ENCODE measurements at regions not wholly inside any gene's neighbourhood (a gene's known extent, or its start where the extent isn't known, plus 50 kb on each side); places are given as distances from the start of the nearest gene placed in this dataset.

DNA sequence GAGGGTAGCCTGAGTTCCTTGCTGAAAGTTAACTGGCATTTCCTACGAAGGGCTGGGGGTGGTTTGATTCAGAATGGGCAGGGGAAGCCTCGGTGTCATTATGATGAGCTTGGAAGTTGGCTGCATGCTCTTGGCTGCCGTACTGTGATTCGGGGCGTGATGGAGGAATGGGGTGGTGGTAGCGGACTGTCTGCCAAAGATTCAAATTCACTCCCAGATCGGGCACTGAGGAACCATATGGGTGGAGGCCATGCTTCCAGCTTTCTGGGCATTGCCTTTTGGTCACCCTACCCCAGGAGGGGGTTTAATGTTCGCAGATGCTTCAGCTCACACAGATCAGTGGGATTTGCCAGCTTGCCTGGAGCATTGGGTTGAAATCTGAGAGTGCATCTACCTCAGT is 492.8 kb upstream of the EEF2KMT start:
- ChIA-PET POLR2A (interaction anchor here (0.7 kb wide), 1 partner anchor 367 kb away, joined by 6 read pairs; no protein-coding TSS in a partner anchor), CTCF (no interaction called here)
- no peak overlapping the region for H3K4me3 ChIP-seq (ENCODE audit: low read depth, low read length)
- no peaks in the 10 kb centered on the region for H3K27me3 ChIP-seq (ENCODE audit: control insufficient read depth, insufficient read depth, low read length)
- no peak overlapping the region for H3K27ac ChIP-seq (ENCODE audit: low read depth, low read length)
- DNase-seq (ENCODE audit: low read depth, low spot score) = no peak
- TF ChIP-seq, protein P1, sequence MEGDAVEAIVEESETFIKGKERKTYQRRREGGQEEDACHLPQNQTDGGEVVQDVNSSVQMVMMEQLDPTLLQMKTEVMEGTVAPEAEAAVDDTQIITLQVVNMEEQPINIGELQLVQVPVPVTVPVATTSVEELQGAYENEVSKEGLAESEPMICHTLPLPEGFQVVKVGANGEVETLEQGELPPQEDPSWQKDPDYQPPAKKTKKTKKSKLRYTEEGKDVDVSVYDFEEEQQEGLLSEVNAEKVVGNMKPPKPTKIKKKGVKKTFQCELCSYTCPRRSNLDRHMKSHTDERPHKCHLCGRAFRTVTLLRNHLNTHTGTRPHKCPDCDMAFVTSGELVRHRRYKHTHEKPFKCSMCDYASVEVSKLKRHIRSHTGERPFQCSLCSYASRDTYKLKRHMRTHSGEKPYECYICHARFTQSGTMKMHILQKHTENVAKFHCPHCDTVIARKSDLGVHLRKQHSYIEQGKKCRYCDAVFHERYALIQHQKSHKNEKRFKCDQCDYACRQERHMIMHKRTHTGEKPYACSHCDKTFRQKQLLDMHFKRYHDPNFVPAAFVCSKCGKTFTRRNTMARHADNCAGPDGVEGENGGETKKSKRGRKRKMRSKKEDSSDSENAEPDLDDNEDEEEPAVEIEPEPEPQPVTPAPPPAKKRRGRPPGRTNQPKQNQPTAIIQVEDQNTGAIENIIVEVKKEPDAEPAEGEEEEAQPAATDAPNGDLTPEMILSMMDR (IDR thresholded peaks at IDR 0.05; ENCODE audit: low read depth, low read length) = no peak
- peaks cover 49% of the 10 kb centered on the region for H3K9me3 ChIP-seq (ENCODE audit: control insufficient read depth, insufficient read depth, low read length)

DNA sequence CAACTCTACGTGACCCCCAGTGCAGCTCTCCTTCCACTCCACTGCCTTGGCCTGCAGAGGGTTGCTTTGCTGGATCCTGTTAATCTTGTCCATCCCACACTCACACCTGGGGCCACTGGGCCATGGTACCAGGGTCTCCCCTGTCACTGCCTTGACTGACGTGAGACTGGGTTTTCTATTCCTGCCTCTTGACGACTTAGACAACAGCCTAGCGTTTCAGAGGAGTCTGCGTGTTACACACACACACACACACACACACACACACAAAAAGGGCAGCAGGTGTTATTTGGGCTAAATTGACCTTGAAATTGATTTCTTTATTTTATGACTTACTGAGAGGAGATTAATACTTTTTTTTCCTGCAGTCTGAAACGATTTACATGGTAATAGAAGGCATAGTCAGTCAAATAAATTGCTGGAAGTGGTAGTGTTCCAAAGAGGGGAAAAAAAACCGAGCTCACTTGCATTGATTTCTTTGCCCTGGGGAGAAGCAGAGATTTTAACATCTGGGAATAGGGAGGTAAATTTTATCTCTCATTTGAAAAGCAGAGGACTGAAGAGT is 492.3 kb upstream of the EEF2KMT start:
- Histone ChIP-seq H3K27ac (ENCODE audit: low read depth, low read length) (no peak overlapping the region), H3K9me3 (ENCODE audit: control insufficient read depth, insufficient read depth, low read length) (peaks cover 47% of the 10 kb centered on the region), H3K4me3 (ENCODE audit: low read depth, low read length) (no peak overlapping the region), H3K27me3 (ENCODE audit: control insufficient read depth, insufficient read depth, low read length) (no peaks in the 10 kb centered on the region)
- TF ChIP-seq, protein P1 (IDR thresholded peaks at IDR 0.05; ENCODE audit: low read depth, low read length) = no peak
- DNase-seq (ENCODE audit: low read depth, low spot score) = no peak
- CTCF ChIA-PET = no interaction called here
- POLR2A ChIA-PET = interaction anchor here (0.7 kb wide), 1 partner anchor 366 kb away, joined by 6 read pairs; no protein-coding TSS in a partner anchor

DNA sequence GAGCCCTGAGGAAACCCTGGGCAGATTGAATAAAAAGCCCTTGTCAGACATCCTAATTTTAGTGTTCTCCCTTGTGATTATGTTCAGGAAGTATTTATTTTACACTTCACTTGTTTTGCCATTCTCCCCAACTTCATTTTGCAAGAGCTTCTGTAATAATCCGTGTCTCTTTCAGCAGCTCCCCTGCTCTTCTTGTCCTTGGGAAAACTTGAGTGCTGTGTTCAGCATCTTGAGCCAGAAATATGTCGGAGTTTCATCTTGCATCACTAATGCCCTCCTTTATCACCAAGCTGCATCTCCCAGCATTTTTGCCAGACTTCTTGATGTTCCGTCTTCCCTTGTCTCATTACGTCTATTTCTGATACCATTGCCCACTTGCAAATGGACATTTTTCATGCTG is 486.5 kb upstream of the EEF2KMT start:
- ChIA-PET CTCF (no interaction called here), POLR2A (no interaction called here)
- TF ChIP-seq, protein P1 (IDR thresholded peaks at IDR 0.05; ENCODE audit: low read depth, low read length) = no peak
- no peak overlapping the region for H3K27ac ChIP-seq (ENCODE audit: low read depth, low read length)
- H3K4me3 ChIP-seq (ENCODE audit: low read depth, low read length) = no peak overlapping the region
- no peak for DNase-seq (ENCODE audit: low read depth, low spot score)
- no peaks in the 10 kb centered on the region for H3K27me3 ChIP-seq (ENCODE audit: control insufficient read depth, insufficient read depth, low read length)
- H3K9me3 ChIP-seq (ENCODE audit: control insufficient read depth, insufficient read depth, low read length) = peaks cover 65% of the 10 kb centered on the region

DNA sequence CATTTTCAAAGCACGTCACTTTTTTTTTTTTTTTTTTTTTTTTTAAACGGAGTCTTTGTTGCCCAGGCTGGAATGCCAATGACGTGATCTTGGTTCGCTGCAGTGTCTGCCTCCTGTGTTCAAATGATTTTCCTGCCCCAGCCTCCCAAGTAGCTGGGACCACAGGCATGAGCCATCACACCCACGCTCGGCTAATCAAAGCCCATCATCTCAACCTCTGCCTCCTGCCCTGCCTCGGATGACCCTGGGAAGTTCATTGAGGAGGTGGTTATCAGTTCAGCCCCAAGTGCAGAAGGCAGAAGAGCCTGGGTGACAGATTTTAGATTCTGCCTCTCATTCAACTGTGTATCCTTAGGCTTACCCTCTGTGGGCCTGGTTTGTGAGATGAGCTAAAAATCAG is 484.9 kb upstream of the EEF2KMT start:
- no peaks in the 10 kb centered on the region for H3K27me3 ChIP-seq (ENCODE audit: control insufficient read depth, insufficient read depth, low read length)
- CTCF ChIA-PET = no interaction called here

DNA sequence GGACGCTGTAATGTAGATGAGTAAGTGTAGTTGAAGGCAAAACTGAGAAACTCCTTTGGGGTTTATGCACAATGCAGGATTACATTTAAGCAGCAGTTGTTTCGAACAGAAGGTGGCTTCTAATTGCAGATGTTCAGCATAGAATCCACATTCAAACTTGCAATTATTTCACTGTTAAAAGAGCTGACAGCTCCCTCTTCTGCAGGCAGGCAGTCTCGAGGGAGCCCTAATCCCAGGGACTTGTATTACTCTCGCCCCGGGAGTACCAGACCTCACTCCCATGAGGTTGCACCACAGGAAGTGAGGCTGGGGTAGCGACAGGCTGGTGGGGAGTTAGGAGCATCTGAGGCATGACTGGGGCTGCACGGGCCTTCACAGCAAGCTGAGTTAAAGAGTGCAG is 484.3 kb upstream of the EEF2KMT start:
- Histone ChIP-seq H3K9me3 (ENCODE audit: control insufficient read depth, insufficient read depth, low read length) (peaks cover 58% of the 10 kb centered on the region), H3K4me3 (ENCODE audit: low read depth, low read length) (no peak overlapping the region), H3K27me3 (ENCODE audit: control insufficient read depth, insufficient read depth, low read length) (no peaks in the 10 kb centered on the region), H3K27ac (ENCODE audit: low read depth, low read length) (no peak overlapping the region)
- no peak for DNase-seq (ENCODE audit: low read depth, low spot score)
- ChIA-PET CTCF (no interaction called here), POLR2A (no interaction called here)
- TF ChIP-seq, protein P1 (IDR thresholded peaks at IDR 0.05; ENCODE audit: low read depth, low read length) = no peak

More for the DNA sequence above, 484.9 kb upstream of the EEF2KMT start:
- H3K27ac ChIP-seq (ENCODE audit: low read depth, low read length) = no peak overlapping the region
- POLR2A ChIA-PET = no interaction called here
- no peak for DNase-seq (ENCODE audit: low read depth, low spot score)
- H3K9me3 ChIP-seq (ENCODE audit: control insufficient read depth, insufficient read depth, low read length) = peaks cover 64% of the 10 kb centered on the region
- TF ChIP-seq, protein P1 (IDR thresholded peaks at IDR 0.05; ENCODE audit: low read depth, low read length) = no peak
- H3K4me3 ChIP-seq (ENCODE audit: low read depth, low read length) = no peak overlapping the region
